MM.1S (cell line): ENCODE measurements at regions not wholly inside any gene's neighbourhood (a gene's known extent, or its start where the extent isn't known, plus 50 kb on each side); places are given as distances from the start of the nearest gene placed in this dataset.

Experiments
- DNase-seq: peaks from one replicate; pipeline ENCODE4 v3.0.0-alpha.2; 2015
- H2AFZ ChIP-seq: fragments of 300-600 bp; sonication (generic); 2 replicates; pipeline ENCODE4 v1.6.0; 2016; ENCODE audit warnings: antibody characterized with exemption, low read length
- H3F3A ChIP-seq: fragments of 300-600 bp; sonication (generic); 2 replicates; pipeline ENCODE4 v1.6.1; 2016; ENCODE audit warnings: mild to moderate bottlenecking, antibody characterized with exemption, low read length, moderate library complexity, mixed read lengths; ENCODE audit not compliant: insufficient read depth
- H3K27ac ChIP-seq: fragments of 300-600 bp; sonication (generic); 2 replicates; pipeline ENCODE4 v1.5.1; 2016; ENCODE audit warnings: mild to moderate bottlenecking, low read length
- H3K27me3 ChIP-seq: fragments of 300-600 bp; sonication (generic); replicated peaks from 2 replicates; pipeline ENCODE4 v1.6.0; 2016; ENCODE audit warnings: low read length; ENCODE audit not compliant: insufficient read depth
- H3K36me3 ChIP-seq: fragments of 300-600 bp; sonication (generic); replicated peaks from 2 replicates; pipeline ENCODE4 v1.6.1; 2016; ENCODE audit warnings: mild to moderate bottlenecking, low read length, mixed read lengths; ENCODE audit not compliant: insufficient read depth
- H3K4me1 ChIP-seq: fragments of 300-600 bp; sonication (generic); 2 replicates; pipeline ENCODE4 v1.6.1; 2016; ENCODE audit warnings: low read length, mixed read lengths
- H3K4me2 ChIP-seq: fragments of 300-600 bp; sonication (generic); 2 replicates; pipeline ENCODE4 v1.6.0; 2016; ENCODE audit warnings: low read depth, low read length
- H3K4me3 ChIP-seq: fragments of 300-600 bp; sonication (generic); 2 replicates; pipeline ENCODE4 v1.5.1; 2016; ENCODE audit warnings: low read length, mixed read lengths
- H3K79me2 ChIP-seq: fragments of 300-600 bp; sonication (generic); 2 replicates; pipeline ENCODE4 v1.6.1; 2016; ENCODE audit warnings: mixed run types, low read length, mixed read lengths
- H3K9ac ChIP-seq: fragments of 300-600 bp; sonication (generic); 2 replicates; pipeline ENCODE4 v1.6.1; 2016; ENCODE audit warnings: low read length, mixed read lengths
- H3K9me2 ChIP-seq: fragments of 300-600 bp; sonication (generic); replicated peaks from 2 replicates; pipeline ENCODE4 v1.6.1; 2016; ENCODE audit warnings: mild to moderate bottlenecking, low read length, mixed read lengths; ENCODE audit not compliant: insufficient read depth
- H3K9me3 ChIP-seq: fragments of 300-600 bp; sonication (generic); replicated peaks from 2 replicates; pipeline ENCODE4 v1.6.1; 2016; ENCODE audit warnings: mild to moderate bottlenecking, low read length, mixed read lengths; ENCODE audit not compliant: insufficient read depth
- H4K20me1 ChIP-seq: fragments of 300-600 bp; sonication (generic); 2 replicates; pipeline ENCODE4 v1.6.1; 2016; ENCODE audit warnings: mild to moderate bottlenecking, low read length, moderate library complexity, mixed read lengths; ENCODE audit not compliant: insufficient read depth
- EZH2 ChIP-seq: fragments of 300-600 bp; sonication (generic); optimal IDR thresholded peaks from 2 replicates; pipeline ENCODE3; 2017; ENCODE audit warnings: low read depth, mild to moderate bottlenecking, antibody characterized with exemption, low read length, mixed read lengths
- EZH2phosphoT487 ChIP-seq: fragments of 300-600 bp; sonication (generic); IDR thresholded peaks from 2 replicates; pipeline ENCODE4 v1.6.1; 2018; ENCODE audit warnings: antibody characterized with exemption, low read length
- TF ChIP-seq, protein P1 (sequence below): fragments of 300-600 bp; sonication (generic); IDR thresholded peaks from 2 replicates; pipeline ENCODE4 v1.5.1; 2016; ENCODE audit warnings: antibody characterized with exemption, low read length, mixed read lengths

- Histone ChIP-seq H4K20me1 (no peaks in the 10 kb centered on the region), H3K27me3 (no peaks in the 10 kb centered on the region), H3K9ac (no peak overlapping the region), H3K9me3 (no peaks in the 10 kb centered on the region), H3K79me2 (no peaks in the 10 kb centered on the region), H3K27ac (no peak overlapping the region), H3K4me3 (no peak overlapping the region), H3K36me3 (no peaks in the 10 kb centered on the region), H3K9me2 (no peaks in the 10 kb centered on the region), H3K4me2 (no peak overlapping the region), H3F3A (no peaks in the 10 kb centered on the region), H2AFZ (no peak overlapping the region), H3K4me1 (no peaks in the 10 kb centered on the region)
- no peak for DNase-seq
- TF ChIP-seq EZH2, result no peak
- TF ChIP-seq, protein P1, sequence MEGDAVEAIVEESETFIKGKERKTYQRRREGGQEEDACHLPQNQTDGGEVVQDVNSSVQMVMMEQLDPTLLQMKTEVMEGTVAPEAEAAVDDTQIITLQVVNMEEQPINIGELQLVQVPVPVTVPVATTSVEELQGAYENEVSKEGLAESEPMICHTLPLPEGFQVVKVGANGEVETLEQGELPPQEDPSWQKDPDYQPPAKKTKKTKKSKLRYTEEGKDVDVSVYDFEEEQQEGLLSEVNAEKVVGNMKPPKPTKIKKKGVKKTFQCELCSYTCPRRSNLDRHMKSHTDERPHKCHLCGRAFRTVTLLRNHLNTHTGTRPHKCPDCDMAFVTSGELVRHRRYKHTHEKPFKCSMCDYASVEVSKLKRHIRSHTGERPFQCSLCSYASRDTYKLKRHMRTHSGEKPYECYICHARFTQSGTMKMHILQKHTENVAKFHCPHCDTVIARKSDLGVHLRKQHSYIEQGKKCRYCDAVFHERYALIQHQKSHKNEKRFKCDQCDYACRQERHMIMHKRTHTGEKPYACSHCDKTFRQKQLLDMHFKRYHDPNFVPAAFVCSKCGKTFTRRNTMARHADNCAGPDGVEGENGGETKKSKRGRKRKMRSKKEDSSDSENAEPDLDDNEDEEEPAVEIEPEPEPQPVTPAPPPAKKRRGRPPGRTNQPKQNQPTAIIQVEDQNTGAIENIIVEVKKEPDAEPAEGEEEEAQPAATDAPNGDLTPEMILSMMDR, result no peak
- no peak for TF ChIP-seq EZH2phosphoT487
These were observed 60.9 kb upstream of the NPHP3 start for GRCh38 chr3:132783152-132783551.

GRCh38 chr3:132781922-132782321 lies 59.7 kb upstream of the NPHP3 start:
- H3F3A ChIP-seq, result no peaks in the 10 kb centered on the region
- no peaks in the 10 kb centered on the region for H3K36me3 ChIP-seq
- no peak overlapping the region for H3K27ac ChIP-seq
- no peak for DNase-seq
- no peaks in the 10 kb centered on the region for H3K4me1 ChIP-seq
- H3K79me2 ChIP-seq, result no peaks in the 10 kb centered on the region
- H2AFZ ChIP-seq, result no peak overlapping the region
- no peak overlapping the region for H3K9ac ChIP-seq
- H3K9me3 ChIP-seq, result no peaks in the 10 kb centered on the region
- H3K9me2 ChIP-seq, result no peaks in the 10 kb centered on the region
- no peaks in the 10 kb centered on the region for H3K27me3 ChIP-seq
- TF ChIP-seq EZH2 (no peak), EZH2phosphoT487 (no peak)
- TF ChIP-seq, protein P1, result no peak
- no peak overlapping the region for H3K4me3 ChIP-seq
- no peaks in the 10 kb centered on the region for H4K20me1 ChIP-seq
- H3K4me2 ChIP-seq, result no peak overlapping the region

DNA sequence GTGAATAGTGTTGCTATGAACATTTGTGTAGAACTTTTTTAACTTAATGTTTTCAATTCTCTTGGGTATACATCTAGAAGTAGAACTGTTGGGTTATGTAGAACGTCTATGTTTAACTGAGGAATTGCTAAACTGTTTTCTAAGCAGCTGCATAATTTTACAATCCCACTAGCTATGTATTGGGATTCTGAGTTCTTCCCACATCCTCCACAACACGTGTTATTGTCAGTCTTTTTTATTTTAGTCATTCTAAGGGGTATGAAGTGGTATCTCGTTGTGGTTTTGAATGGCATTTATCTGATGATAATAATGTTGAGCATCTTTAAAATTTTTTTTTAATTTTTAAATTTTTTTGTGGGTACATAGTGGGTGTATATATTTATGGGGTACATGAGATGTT lies 55.0 kb upstream of the NPHP3 start:
- Histone ChIP-seq H3F3A (no peaks in the 10 kb centered on the region), H3K27me3 (no peaks in the 10 kb centered on the region), H3K4me1 (no peaks in the 10 kb centered on the region), H3K4me3 (no peak overlapping the region), H3K27ac (no peak overlapping the region), H3K9me3 (no peaks in the 10 kb centered on the region), H3K9ac (no peak overlapping the region), H4K20me1 (no peaks in the 10 kb centered on the region), H3K79me2 (no peaks in the 10 kb centered on the region), H3K4me2 (no peak overlapping the region), H3K36me3 (no peaks in the 10 kb centered on the region), H3K9me2 (no peaks in the 10 kb centered on the region), H2AFZ (no peak overlapping the region)
- TF ChIP-seq EZH2phosphoT487 (no peak), EZH2 (no peak)
- TF ChIP-seq, protein P1, result no peak
- DNase-seq, result no peak
